IPS-18a (cell line): ENCODE measurements at regions not wholly inside any gene's neighbourhood (a gene's known extent, or its start where the extent isn't known, plus 50 kb on each side); places are given as distances from the start of the nearest gene placed in this dataset.

Experiments used
- H3K27ac ChIP-seq: one replicate; pipeline ENCODE4 v1.5.1; 2013; ENCODE audit warnings: low read length
- H3K27me3 ChIP-seq: one replicate; pipeline ENCODE4 v1.6.1; 2013; ENCODE audit warnings: mild to moderate bottlenecking, low read length; ENCODE audit not compliant: control insufficient read depth, insufficient read depth
- H3K36me3 ChIP-seq: one replicate; pipeline ENCODE4 v1.6.1; 2013; ENCODE audit warnings: low read depth, low read length; ENCODE audit not compliant: control insufficient read depth
- H3K4me1 ChIP-seq: one replicate; pipeline ENCODE4 v1.6.1; 2013; ENCODE audit warnings: low read depth, low read length; ENCODE audit not compliant: control insufficient read depth
- H3K4me3 ChIP-seq: one replicate; pipeline ENCODE4 v1.5.1; 2013; ENCODE audit warnings: low read length
- H3K9ac ChIP-seq: one replicate; pipeline ENCODE4 v1.6.1; 2013; ENCODE audit warnings: mild to moderate bottlenecking, low read length, moderate library complexity
- H3K9me3 ChIP-seq: one replicate; pipeline ENCODE4 v1.6.1; 2013; ENCODE audit warnings: low read depth, low read length; ENCODE audit not compliant: control insufficient read depth

DNA sequence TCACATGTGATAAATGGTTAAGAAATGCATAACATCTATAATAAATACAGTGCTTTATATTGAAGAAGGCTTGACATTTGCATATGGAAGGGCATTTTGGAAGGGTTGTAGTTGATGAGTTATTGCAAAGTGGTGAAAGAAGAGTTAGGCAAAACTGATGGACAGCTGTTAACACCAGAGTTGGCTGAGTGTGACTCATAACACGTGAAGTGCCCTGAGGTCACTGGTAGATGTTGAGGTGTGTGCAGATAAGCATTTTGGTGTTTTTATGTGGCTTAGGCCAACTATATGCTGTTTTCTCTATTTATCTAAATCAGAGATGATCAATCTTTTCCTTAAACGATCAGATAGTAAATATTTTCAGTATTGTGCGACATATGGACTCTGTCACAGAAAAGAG is 154.3 kb upstream of the KCNH7 start:
- Histone ChIP-seq H3K9ac (no peak overlapping the region), H3K4me1 (no peaks in the 10 kb centered on the region), H3K9me3 (no peaks in the 10 kb centered on the region), H3K36me3 (no peaks in the 10 kb centered on the region), H3K27me3 (no peaks in the 10 kb centered on the region), H3K27ac (no peak overlapping the region), H3K4me3 (no peak overlapping the region)

GRCh38 chr2:162989507-162989906 is 150.9 kb upstream of the KCNH7 start:
- Histone ChIP-seq H3K9me3 (no peaks in the 10 kb centered on the region), H3K27ac (no peak overlapping the region), H3K36me3 (no peaks in the 10 kb centered on the region), H3K4me1 (no peaks in the 10 kb centered on the region), H3K9ac (no peak overlapping the region), H3K4me3 (no peak overlapping the region), H3K27me3 (no peaks in the 10 kb centered on the region)

GRCh38 chr2:162974771-162975170 is 136.2 kb upstream of the KCNH7 start:
- Histone ChIP-seq H3K9me3 (no peaks in the 10 kb centered on the region), H3K4me3 (no peak overlapping the region), H3K27me3 (no peaks in the 10 kb centered on the region), H3K27ac (no peak overlapping the region), H3K36me3 (no peaks in the 10 kb centered on the region), H3K9ac (no peak overlapping the region), H3K4me1 (no peaks in the 10 kb centered on the region)

DNA sequence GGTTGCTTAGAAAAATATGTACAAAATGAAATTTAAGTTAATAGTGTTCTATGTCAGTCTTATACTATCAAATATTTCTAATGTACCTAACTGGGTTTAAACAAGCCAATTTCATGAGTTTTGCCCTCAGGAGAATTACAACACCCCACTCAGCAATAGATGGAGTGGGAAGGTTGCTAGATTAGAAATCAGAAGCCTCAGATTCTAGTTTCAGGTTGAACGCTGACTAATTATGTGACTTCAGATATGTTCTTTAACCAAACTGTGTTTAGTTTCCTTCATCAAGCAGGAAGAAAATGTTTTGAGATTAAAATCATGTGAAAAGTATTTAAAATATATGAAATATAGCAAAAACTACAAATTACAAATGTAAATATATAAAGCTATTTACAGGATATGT is 133.8 kb upstream of the KCNH7 start:
- Histone ChIP-seq H3K9me3 (no peaks in the 10 kb centered on the region), H3K27ac (no peak overlapping the region), H3K27me3 (no peaks in the 10 kb centered on the region), H3K4me3 (no peak overlapping the region), H3K9ac (no peak overlapping the region), H3K4me1 (no peaks in the 10 kb centered on the region), H3K36me3 (no peaks in the 10 kb centered on the region)

GRCh38 chr2:162968306-162968705 is 129.7 kb upstream of the KCNH7 start:
- Histone ChIP-seq H3K27ac (no peak overlapping the region), H3K9me3 (no peaks in the 10 kb centered on the region), H3K9ac (no peak overlapping the region), H3K36me3 (no peaks in the 10 kb centered on the region), H3K4me3 (no peak overlapping the region), H3K4me1 (no peaks in the 10 kb centered on the region), H3K27me3 (no peaks in the 10 kb centered on the region)

- Histone ChIP-seq H3K27ac (no peak overlapping the region), H3K9me3 (no peaks in the 10 kb centered on the region), H3K4me3 (no peak overlapping the region), H3K4me1 (no peaks in the 10 kb centered on the region), H3K9ac (no peak overlapping the region), H3K36me3 (no peaks in the 10 kb centered on the region), H3K27me3 (no peaks in the 10 kb centered on the region)
These were observed 129.2 kb upstream of the KCNH7 start for GRCh38 chr2:162967811-162968210.

- H3K36me3 ChIP-seq: no peaks in the 10 kb centered on the region
- no peaks in the 10 kb centered on the region for H3K9me3 ChIP-seq
- H3K4me1 ChIP-seq: no peaks in the 10 kb centered on the region
- no peak overlapping the region for H3K9ac ChIP-seq
- H3K4me3 ChIP-seq: no peak overlapping the region
- H3K27me3 ChIP-seq: no peaks in the 10 kb centered on the region
- no peak overlapping the region for H3K27ac ChIP-seq
These were observed 128.6 kb upstream of the KCNH7 start for GRCh38 chr2:162967147-162967546.

GRCh38 chr2:162965191-162965590 is 126.6 kb upstream of the KCNH7 start:
- Histone ChIP-seq H3K36me3 (no peaks in the 10 kb centered on the region), H3K4me1 (no peaks in the 10 kb centered on the region), H3K4me3 (no peak overlapping the region), H3K27me3 (no peaks in the 10 kb centered on the region), H3K9ac (no peak overlapping the region), H3K9me3 (peaks cover 5% of the 10 kb centered on the region), H3K27ac (no peak overlapping the region)

DNA sequence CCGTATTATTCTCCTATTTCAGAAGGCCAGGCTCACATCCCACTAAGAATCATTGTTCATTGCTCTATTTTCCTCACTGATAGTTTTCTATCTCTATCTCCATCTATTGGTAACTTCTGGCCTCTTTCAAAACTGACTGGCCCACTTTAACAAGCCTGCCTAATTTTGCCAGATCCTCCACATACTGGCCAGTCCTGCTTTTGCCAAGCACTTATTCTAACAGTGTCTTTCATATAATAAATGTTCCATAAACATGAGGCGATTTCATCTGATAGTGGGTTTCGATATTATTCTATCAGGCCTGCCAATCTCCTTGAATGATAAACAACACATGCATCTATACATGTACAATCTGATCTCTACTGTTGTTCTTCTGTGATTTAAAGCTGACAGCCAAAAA is 125.9 kb upstream of the KCNH7 start:
- H3K4me3 ChIP-seq: no peak overlapping the region
- H3K36me3 ChIP-seq: no peaks in the 10 kb centered on the region
- H3K27me3 ChIP-seq: no peaks in the 10 kb centered on the region
- no peak overlapping the region for H3K27ac ChIP-seq
- no peak overlapping the region for H3K9ac ChIP-seq
- H3K4me1 ChIP-seq: no peaks in the 10 kb centered on the region
- H3K9me3 ChIP-seq: peaks cover 5% of the 10 kb centered on the region

DNA sequence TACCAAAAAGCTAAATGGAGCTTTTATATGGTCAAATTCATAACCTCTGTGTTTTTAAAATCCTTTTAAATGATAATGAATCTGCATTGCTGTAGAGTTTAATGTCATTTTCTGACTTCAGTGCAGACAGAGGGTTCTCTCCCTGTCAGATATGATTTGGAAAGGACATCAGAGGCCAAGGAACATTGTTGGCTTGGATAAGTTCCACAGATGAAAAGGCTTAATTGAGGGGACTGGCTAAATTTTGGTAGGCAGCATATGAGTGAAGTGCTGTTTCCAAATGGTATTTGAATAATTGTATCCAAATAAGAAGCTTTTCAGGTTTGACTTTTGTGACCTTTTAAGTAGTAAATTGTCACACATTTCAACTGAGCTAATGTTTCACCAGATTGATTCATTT is 124.6 kb upstream of the KCNH7 start:
- no peak overlapping the region for H3K9ac ChIP-seq
- no peak overlapping the region for H3K27ac ChIP-seq
- no peaks in the 10 kb centered on the region for H3K36me3 ChIP-seq
- no peak overlapping the region for H3K4me3 ChIP-seq
- peaks cover 5% of the 10 kb centered on the region for H3K9me3 ChIP-seq
- H3K4me1 ChIP-seq: no peaks in the 10 kb centered on the region
- no peaks in the 10 kb centered on the region for H3K27me3 ChIP-seq

DNA sequence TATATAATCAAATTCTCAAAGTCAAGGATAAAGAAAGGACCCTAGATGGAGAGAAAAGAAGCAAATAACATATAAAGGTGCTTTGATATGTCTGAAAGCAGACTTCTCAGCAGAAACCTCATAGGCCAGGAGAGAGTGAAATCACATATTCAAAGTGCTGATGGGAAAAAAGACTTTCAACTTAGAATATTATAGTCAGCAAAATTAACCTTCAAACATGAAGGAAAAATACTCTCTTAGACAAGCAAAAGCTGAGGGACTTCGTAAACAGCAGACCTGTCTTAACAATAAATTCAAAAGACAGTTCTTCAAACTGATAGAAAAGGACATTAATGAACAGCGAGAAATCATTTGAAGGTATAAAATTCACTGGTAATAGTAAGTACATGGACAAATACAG is 107.2 kb upstream of the KCNH7 start:
- H3K9ac ChIP-seq: no peak overlapping the region
- peaks cover 6% of the 10 kb centered on the region for H3K9me3 ChIP-seq
- no peak overlapping the region for H3K27ac ChIP-seq
- H3K4me3 ChIP-seq: no peak overlapping the region
- no peaks in the 10 kb centered on the region for H3K36me3 ChIP-seq
- no peaks in the 10 kb centered on the region for H3K4me1 ChIP-seq
- H3K27me3 ChIP-seq: no peaks in the 10 kb centered on the region

GRCh38 chr2:162938387-162938786 is 99.8 kb upstream of the KCNH7 start:
- Histone ChIP-seq H3K4me1 (no peaks in the 10 kb centered on the region), H3K9me3 (peaks cover 6% of the 10 kb centered on the region), H3K36me3 (no peaks in the 10 kb centered on the region), H3K4me3 (no peak overlapping the region), H3K9ac (no peak overlapping the region), H3K27me3 (no peaks in the 10 kb centered on the region), H3K27ac (no peak overlapping the region)
